ENCODE measurements at regions not wholly inside any gene's neighbourhood (a gene's known extent, or its start where the extent isn't known, plus 50 kb on each side); places are given as distances from the start of the nearest gene placed in this dataset.

DNA sequence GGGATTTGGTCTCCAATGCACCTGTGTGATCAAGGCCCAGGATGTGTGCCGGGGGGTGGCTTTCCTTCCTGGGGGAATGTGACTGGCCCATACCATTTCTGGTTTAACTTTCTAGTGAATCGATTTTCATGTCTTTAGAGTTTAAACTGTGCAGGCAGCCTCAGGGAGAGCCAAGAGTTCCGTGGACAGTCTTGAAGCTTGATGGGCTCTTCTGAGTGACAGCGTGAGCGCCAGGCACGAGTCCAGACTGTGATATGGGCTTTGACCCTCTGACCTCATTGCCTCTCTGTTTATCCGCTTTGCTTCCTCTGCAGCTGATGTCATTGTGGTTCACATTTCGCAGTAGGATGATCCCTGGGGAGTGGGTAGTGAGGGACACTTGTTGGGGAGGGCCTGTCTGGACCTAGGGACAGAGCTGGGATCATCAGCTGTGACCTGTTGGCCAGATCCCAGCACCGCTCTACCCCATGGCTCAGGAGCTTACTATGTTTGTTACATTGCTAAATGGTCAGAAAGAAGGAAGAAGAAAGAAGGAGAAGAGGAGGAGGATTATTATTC, 80.6 kb upstream of the CLDN5 start:
- no peaks in the 10 kb centered on the region for H3K27me3 ChIP-seq
- no peak for TF ChIP-seq POLR2A (IDR thresholded peaks at IDR 0.05)
- TF ChIP-seq, protein P1, sequence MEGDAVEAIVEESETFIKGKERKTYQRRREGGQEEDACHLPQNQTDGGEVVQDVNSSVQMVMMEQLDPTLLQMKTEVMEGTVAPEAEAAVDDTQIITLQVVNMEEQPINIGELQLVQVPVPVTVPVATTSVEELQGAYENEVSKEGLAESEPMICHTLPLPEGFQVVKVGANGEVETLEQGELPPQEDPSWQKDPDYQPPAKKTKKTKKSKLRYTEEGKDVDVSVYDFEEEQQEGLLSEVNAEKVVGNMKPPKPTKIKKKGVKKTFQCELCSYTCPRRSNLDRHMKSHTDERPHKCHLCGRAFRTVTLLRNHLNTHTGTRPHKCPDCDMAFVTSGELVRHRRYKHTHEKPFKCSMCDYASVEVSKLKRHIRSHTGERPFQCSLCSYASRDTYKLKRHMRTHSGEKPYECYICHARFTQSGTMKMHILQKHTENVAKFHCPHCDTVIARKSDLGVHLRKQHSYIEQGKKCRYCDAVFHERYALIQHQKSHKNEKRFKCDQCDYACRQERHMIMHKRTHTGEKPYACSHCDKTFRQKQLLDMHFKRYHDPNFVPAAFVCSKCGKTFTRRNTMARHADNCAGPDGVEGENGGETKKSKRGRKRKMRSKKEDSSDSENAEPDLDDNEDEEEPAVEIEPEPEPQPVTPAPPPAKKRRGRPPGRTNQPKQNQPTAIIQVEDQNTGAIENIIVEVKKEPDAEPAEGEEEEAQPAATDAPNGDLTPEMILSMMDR (IDR thresholded peaks at IDR 0.05 in 4 of 5, conservative IDR thresholded peaks at IDR 0.05 in 1 of 5) = no peak
- ATAC-seq = peak; percentile 18 to 31
- H3K4me3 ChIP-seq = no peak overlapping the region
- no peaks in the 10 kb centered on the region for H3K9me3 ChIP-seq
- peak overlapping the region; percentile 66 to 78 (median 76) for H3K27ac ChIP-seq
- intact Hi-C loops (cut with DNase I; ENCODE audit: low total_unique reads) = no loop called here
- in situ Hi-C loops (cut with MboI; ENCODE audit: low sequenced_read_pairs in 4 of 4) = no loop called here
- peaks cover 19 to 20% of the 10 kb centered on the region in 2 donors for H3K4me1 ChIP-seq
- peak in 1 of 2 donors; percentile 33 for DNase-seq
- no peaks in the 10 kb centered on the region for H3K36me3 ChIP-seq

DNA sequence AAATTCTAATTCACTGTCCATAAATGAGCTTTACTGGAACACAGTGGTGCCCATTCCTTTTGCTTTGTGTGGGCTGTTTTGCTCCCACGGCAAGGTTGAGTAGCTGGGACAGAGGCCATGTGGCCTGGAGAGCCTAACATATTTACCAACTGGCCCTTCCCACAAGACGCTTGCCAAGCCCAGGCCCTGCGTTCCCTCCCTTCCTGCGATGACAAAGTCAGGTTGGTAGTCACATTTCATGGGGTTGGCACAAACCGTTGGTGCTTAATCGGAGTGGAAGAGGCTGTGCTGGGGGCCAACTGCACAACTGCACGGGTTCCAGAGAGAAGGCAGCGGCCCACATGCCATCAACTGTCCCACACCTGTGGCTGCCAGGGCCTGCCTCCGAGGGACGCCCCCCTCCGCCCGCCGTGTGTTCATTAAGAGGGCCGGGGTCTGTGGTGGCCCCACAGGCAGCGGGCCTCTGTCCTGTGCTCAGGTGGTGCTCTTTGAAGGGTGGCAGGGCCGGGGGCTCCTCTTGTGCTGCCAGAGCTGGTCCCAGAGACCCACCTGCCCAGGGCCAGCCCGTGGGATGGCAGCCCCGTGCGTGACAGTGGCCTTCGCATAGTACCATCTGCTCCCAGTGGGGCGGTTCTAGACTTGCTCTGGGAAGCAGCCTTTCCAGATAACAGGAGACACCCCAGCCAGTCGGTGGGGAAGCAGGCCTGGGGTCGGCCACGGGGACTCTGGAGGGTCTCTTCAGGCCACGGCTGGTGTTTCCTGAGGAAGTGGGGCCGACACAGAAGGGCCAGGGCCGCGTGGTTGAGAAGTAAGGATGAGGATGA, 81.5 kb upstream of the CLDN5 start:
- intact Hi-C loops (cut with DNase I; ENCODE audit: low total_unique reads) = no loop called here
- ATAC-seq = peak; percentile 96 to 97

DNA sequence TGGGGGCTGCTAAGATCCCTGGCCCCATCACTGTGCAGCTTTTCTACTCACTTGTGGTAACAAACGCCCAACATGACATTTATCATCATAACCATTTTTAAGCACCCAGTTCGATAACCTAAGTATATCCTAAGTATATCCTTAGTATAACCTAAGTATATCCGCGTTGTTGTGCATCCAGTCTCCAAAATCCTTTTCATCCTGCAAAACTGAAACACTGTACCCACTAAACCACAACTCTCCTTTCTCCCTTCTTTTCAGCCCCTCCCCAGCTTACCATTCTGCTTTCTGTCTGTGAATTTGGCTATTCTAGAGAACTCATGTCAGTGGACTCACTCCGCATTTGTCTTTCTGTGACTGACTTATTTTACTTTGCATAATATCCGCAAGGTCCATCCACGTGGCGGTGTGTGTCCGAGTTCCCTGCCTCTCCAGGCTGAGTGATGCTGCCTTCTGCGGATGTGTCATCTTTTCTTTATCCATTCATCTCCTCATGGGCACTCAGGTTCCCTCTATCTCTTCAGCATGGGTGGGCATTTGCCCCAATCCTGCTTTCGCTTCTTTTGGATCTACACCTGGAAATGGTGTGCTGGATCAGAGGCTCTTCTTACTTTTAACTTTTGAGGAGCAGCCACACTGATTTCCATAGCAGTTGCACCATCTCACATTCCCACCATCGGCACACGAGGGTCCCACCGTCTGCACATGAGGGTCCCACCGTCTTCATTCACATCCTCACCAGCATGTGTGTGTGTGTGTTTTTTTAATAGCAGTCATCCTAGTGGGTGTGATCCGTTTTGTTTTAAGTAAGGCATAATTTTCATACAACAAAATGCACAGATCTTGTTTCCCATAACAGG, 82.4 kb upstream of the CLDN5 start:
- intact Hi-C loops (cut with DNase I; ENCODE audit: low total_unique reads) = no loop called here
- peak overlapping the region; percentile 62 to 78 (median 67) for H3K27ac ChIP-seq
- H3K27me3 ChIP-seq = no peaks in the 10 kb centered on the region

More for the DNA sequence above, 81.5 kb upstream of the CLDN5 start:
- no peak overlapping the region for H3K4me3 ChIP-seq
- TF ChIP-seq POLR2A (IDR thresholded peaks at IDR 0.05) = peak in 1 of 2 donors; percentile 23
- TF ChIP-seq, protein P1 (IDR thresholded peaks at IDR 0.05 in 4 of 5, conservative IDR thresholded peaks at IDR 0.05 in 1 of 5) = no peak
- in situ Hi-C loops (cut with MboI; ENCODE audit: low sequenced_read_pairs in 4 of 4) = no loop called here
- no peaks in the 10 kb centered on the region for H3K27me3 ChIP-seq
- no peaks in the 10 kb centered on the region for H3K36me3 ChIP-seq
- peaks cover 15 to 20% of the 10 kb centered on the region in 2 donors for H3K4me1 ChIP-seq
- peak; percentile 78 to 82 for DNase-seq
- peak overlapping the region; percentile 66 to 78 (median 76) for H3K27ac ChIP-seq
- H3K9me3 ChIP-seq = no peaks in the 10 kb centered on the region

More for the DNA sequence above, 82.4 kb upstream of the CLDN5 start:
- DNase-seq (no peak), ATAC-seq (no peak)
- TF ChIP-seq, protein P1 (IDR thresholded peaks at IDR 0.05 in 4 of 5, conservative IDR thresholded peaks at IDR 0.05 in 1 of 5) = no peak
- TF ChIP-seq POLR2A (IDR thresholded peaks at IDR 0.05) = no peak
- H3K4me3 ChIP-seq = no peak overlapping the region
- peaks cover 15 to 20% of the 10 kb centered on the region in 2 donors for H3K4me1 ChIP-seq
- no peaks in the 10 kb centered on the region for H3K9me3 ChIP-seq
- in situ Hi-C loops (cut with MboI; ENCODE audit: low sequenced_read_pairs in 4 of 4) = no loop called here
- H3K36me3 ChIP-seq = no peaks in the 10 kb centered on the region

Measured in gastrocnemius medialis (tissue), 4 donors.